Panc1 (cell line): ENCODE measurements at regions not wholly inside any gene's neighbourhood (a gene's known extent, or its start where the extent isn't known, plus 50 kb on each side); places are given as distances from the start of the nearest gene placed in this dataset.

Experiments used
- ATAC-seq: fragments of 200-7000 bp; cut with Tn5 transposase; 2 replicates; pipeline ENCODE4 v1.9.1; 2020; ENCODE audit warnings: mild to moderate bottlenecking, moderate library complexity
- BruUV-seq: library from RNA; stranded (reverse); fragments of 400-500 nt; replicated peaks from 2 replicates; lab custom pipeline; 2021; lab: Mats Ljungman, UMichigan
- CTCF ChIA-PET: fragments of 300-600 bp; sonication (Branson Sonifier 250); formaldehyde crosslinking; loops from one replicate; lab custom pipeline; 2022; ENCODE audit warnings: antibody characterized with exemption; lab: Charles Lee
- POLR2A ChIA-PET: fragments of 300-600 bp; sonication (Branson Sonifier 250); formaldehyde crosslinking; loops from one replicate; lab custom pipeline; 2022; ENCODE audit warnings: antibody characterized with exemption; lab: Charles Lee
- DNase-seq: peaks from one replicate; pipeline ENCODE4 v3.0.0-alpha.2; 2010; ENCODE audit warnings: low read depth, low spot score
- H3K27ac ChIP-seq: 2 replicates; pipeline ENCODE4 v1.5.1; 2011; ENCODE audit warnings: mild to moderate bottlenecking, low read length, inconsistent platforms
- H3K27me3 ChIP-seq: fragments of 200-500 bp; sonication (Bioruptor generic); 2 replicates; pipeline ENCODE4 v1.6.0; 2014; ENCODE audit warnings: low read length, inconsistent platforms; ENCODE audit not compliant: control insufficient read depth, insufficient read depth
- H3K36me3 ChIP-seq: fragments of 200-500 bp; sonication (Bioruptor generic); 2 replicates; pipeline ENCODE4 v1.5.1; 2014; ENCODE audit warnings: inconsistent platforms, mild to moderate bottlenecking, low read length, moderate library complexity; ENCODE audit not compliant: control insufficient read depth, insufficient read depth
- H3K4me1 ChIP-seq: 2 replicates; pipeline ENCODE4 v1.5.1; 2011; ENCODE audit warnings: inconsistent platforms, mild to moderate bottlenecking, low read length, moderate library complexity; ENCODE audit not compliant: control insufficient read depth, insufficient read depth
- H3K4me3 ChIP-seq, 2 experiments: 2 replicates each; pipeline ENCODE4 v1.5.1; 2011 to 2012; ENCODE audit warnings: low read depth in 2 of 2, low read length in 2 of 2, mild to moderate bottlenecking in 2 of 2, inconsistent platforms in 1 of 2, moderate library complexity in 1 of 2
- H3K9me3 ChIP-seq: fragments of 200-500 bp; sonication (Bioruptor generic); 2 replicates; pipeline ENCODE4 v1.5.1; 2014; ENCODE audit warnings: low read depth, mild to moderate bottlenecking, inconsistent platforms, low read length, moderate library complexity; ENCODE audit not compliant: control insufficient read depth, insufficient read depth
- CTCF ChIP-seq: fragments of 450-650 bp; IDR thresholded peaks from 2 replicates; pipeline ENCODE4 v1.5.1; 2017; ENCODE audit warnings: mild to moderate bottlenecking
- POLR2AphosphoS5 ChIP-seq: IDR thresholded peaks from 2 replicates; pipeline ENCODE4 v1.6.1; 2012; ENCODE audit warnings: mild to moderate bottlenecking, low read depth, low read length, moderate library complexity
- REST ChIP-seq, 2 experiments: IDR thresholded peaks; 2 replicates each; pipeline ENCODE4 v1.6.1; 2011 to 2012; ENCODE audit warnings: low read depth in 2 of 2, control low read depth in 1 of 2, low read length in 1 of 2, mild to moderate bottlenecking in 1 of 2, moderate library complexity in 1 of 2; ENCODE audit not compliant: insufficient read depth in 1 of 2
- SIN3A ChIP-seq: IDR thresholded peaks from 2 replicates; pipeline ENCODE4 v1.6.1; 2012; ENCODE audit warnings: low read depth, mild to moderate bottlenecking, low read length, moderate library complexity, borderline replicate concordance; ENCODE audit not compliant: insufficient read depth
- TCF7L2 ChIP-seq: IDR thresholded peaks from 2 replicates; pipeline ENCODE4 v1.6.1; 2011; ENCODE audit warnings: mild to moderate bottlenecking, low read depth, low read length, inconsistent platforms
- in situ Hi-C: cut with HindIII; loops from 2 replicates; pipeline ENCODE4 v1.10.0; 2016; ENCODE audit warnings: low sequenced_read_pairs, low pct_unique_long_range_greater_than_20kb
- intact Hi-C: fragments of 100-400 bp; cut with micrococcal nuclease; formaldehyde crosslinking; loops from one replicate; pipeline ENCODE4 v1.10.0; 2022; ENCODE audit not compliant: unreplicated experiment

GRCh38 chr15:29994284-29994683 lies 88.5 kb upstream of the GOLGA8J start:
- TF ChIP-seq TCF7L2 = no peak
- no peak for TF ChIP-seq POLR2AphosphoS5
- TF ChIP-seq CTCF = no peak
- no peak for TF ChIP-seq SIN3A
- TF ChIP-seq REST (IDR thresholded peaks at IDR 0.05; ENCODE audit: insufficient read depth in 1 of 2, low read depth in 2 of 2, low read length in 1 of 2) = no peak
- ChIA-PET POLR2A (no interaction called here), CTCF (no interaction called here)
- BruUV-seq = no TSS peak
- no peak for DNase-seq
- in situ Hi-C loops (no loop called here), intact Hi-C loops (no loop called here)
- Histone ChIP-seq H3K27me3 (peaks cover 4% of the 10 kb centered on the region; the same call in 1 of the 2 replicates), H3K4me1 (no peaks in the 10 kb centered on the region), H3K4me3 (no peak overlapping the region), H3K36me3 (no peaks in the 10 kb centered on the region; the same call in 1 of the 2 replicates), H3K9me3 (no peaks in the 10 kb centered on the region), H3K27ac (no peak overlapping the region)
- no peak for ATAC-seq

GRCh38 chr15:29990954-29991353 lies 91.8 kb upstream of the GOLGA8J start:
- no TSS peak for BruUV-seq

More at GRCh38 chr15:29990954-29991353, 91.8 kb upstream of the GOLGA8J start:
- Histone ChIP-seq H3K9me3 (no peaks in the 10 kb centered on the region), H3K36me3 (no peaks in the 10 kb centered on the region; the same call in 1 of the 2 replicates), H3K27ac (no peak overlapping the region), H3K4me1 (no peaks in the 10 kb centered on the region), H3K4me3 (no peak overlapping the region), H3K27me3 (peaks cover 7% of the 10 kb centered on the region; the same call in 1 of the 2 replicates)
- in situ Hi-C loops (no loop called here), intact Hi-C loops (no loop called here)
- CTCF ChIA-PET = no interaction called here
- no peak for TF ChIP-seq CTCF
- TF ChIP-seq SIN3A = no peak
- TF ChIP-seq POLR2AphosphoS5 = no peak
- TF ChIP-seq REST (IDR thresholded peaks at IDR 0.05; ENCODE audit: insufficient read depth in 1 of 2, low read depth in 2 of 2, low read length in 1 of 2) = no peak
- no peak for TF ChIP-seq TCF7L2
- POLR2A ChIA-PET = no interaction called here
- DNase-seq = no peak
- ATAC-seq = no peak
